GM12872 (cell line): ENCODE measurements at regions not wholly inside any gene's neighbourhood (a gene's known extent, or its start where the extent isn't known, plus 50 kb on each side); places are given as distances from the start of the nearest gene placed in this dataset.

ENCODE experiments used
- TF ChIP-seq, protein P1 (sequence below): IDR thresholded peaks from 3 replicates; pipeline ENCODE4 v1.5.1; 2011; ENCODE audit warnings: low read depth, mild to moderate bottlenecking, low read length, moderate library complexity; ENCODE audit not compliant: insufficient read depth

GRCh38 chr1:25161981-25162380, 70.3 kb downstream of the SYF2 start:
- TF ChIP-seq, protein P1, sequence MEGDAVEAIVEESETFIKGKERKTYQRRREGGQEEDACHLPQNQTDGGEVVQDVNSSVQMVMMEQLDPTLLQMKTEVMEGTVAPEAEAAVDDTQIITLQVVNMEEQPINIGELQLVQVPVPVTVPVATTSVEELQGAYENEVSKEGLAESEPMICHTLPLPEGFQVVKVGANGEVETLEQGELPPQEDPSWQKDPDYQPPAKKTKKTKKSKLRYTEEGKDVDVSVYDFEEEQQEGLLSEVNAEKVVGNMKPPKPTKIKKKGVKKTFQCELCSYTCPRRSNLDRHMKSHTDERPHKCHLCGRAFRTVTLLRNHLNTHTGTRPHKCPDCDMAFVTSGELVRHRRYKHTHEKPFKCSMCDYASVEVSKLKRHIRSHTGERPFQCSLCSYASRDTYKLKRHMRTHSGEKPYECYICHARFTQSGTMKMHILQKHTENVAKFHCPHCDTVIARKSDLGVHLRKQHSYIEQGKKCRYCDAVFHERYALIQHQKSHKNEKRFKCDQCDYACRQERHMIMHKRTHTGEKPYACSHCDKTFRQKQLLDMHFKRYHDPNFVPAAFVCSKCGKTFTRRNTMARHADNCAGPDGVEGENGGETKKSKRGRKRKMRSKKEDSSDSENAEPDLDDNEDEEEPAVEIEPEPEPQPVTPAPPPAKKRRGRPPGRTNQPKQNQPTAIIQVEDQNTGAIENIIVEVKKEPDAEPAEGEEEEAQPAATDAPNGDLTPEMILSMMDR = no peak

GRCh38 chr1:25157846-25158245, 74.5 kb downstream of the SYF2 start:
- TF ChIP-seq, protein P1 = no peak

DNA sequence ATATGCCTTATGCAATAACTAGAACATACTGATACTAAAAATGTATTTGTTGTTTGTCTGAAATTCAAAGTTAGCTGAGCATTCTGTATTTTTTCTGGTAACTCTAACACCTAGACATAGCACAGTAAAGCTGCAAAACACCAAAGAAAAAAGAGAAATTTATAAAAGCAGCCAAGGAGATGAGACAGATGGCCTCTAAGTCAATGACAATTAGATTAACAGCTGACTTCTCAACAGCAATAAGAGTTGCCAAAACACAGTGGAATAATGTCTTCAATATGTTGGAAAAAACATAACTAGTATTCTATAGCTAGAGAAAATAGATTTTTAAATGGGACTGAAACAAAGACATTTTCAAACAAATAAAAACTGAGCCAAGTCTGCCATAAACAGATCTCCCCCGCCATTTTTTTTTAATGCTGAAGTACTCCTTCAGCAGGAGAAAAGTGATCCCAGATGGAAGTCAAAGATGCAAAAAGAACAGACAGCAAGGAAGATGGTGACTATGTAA, 81.3 kb downstream of the SYF2 start:
- TF ChIP-seq, protein P1 = no peak

- TF ChIP-seq, protein P1 = peak; percentile 79
Observed at GRCh38 chr1:25148673-25149300, 83.5 kb downstream of the SYF2 start.

- TF ChIP-seq, protein P1 = no peak
Observed at GRCh38 chr1:25146451-25146855, 85.8 kb downstream of the SYF2 start.

GRCh38 chr1:25145775-25146393, 86.4 kb downstream of the SYF2 start:
- TF ChIP-seq, protein P1 = no peak

DNA sequence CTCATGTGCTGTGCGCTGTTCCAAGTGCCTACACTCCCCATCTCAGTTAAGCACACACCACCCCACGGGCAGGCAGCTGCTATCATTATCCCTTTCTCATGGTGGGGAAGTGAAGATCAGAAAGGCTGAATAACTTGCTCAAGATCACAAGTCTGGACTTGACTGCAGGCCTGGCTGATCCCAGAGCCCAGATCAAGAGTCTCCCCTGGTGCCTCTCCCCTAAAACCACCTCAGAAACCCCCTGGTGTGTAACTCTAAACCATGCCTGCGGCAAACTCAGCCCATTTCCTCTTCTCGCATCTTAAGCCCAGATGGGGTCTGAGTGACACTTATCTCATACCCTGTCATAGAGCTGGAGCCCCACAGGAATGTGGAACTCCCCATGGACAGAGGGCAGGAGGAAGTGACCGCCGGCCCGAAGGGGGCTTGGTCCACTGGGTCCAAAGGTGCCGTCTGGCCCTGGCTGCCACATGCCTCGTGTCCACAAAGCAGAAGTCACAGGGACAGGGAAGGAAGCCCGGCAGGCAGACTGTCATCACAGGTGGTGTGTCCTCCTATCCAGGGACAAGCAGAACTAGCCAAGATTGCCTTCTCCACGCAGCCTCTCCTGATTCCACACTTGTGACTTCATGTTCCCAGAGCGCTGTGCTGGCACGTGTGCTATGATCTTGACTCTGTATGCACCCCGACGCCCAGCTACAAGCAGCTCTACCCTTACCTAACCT, 92.1 kb downstream of the SYF2 start:
- TF ChIP-seq, protein P1 = no peak
